ENCODE measurements at regions not wholly inside any gene's neighbourhood (a gene's known extent, or its start where the extent isn't known, plus 50 kb on each side); places are given as distances from the start of the nearest gene placed in this dataset.
"Not testable (repeated sequence)": the region's sequence is repeated elsewhere in the genome, so short reads cannot be mapped to it uniquely, and the experiment has no call there.

DNA sequence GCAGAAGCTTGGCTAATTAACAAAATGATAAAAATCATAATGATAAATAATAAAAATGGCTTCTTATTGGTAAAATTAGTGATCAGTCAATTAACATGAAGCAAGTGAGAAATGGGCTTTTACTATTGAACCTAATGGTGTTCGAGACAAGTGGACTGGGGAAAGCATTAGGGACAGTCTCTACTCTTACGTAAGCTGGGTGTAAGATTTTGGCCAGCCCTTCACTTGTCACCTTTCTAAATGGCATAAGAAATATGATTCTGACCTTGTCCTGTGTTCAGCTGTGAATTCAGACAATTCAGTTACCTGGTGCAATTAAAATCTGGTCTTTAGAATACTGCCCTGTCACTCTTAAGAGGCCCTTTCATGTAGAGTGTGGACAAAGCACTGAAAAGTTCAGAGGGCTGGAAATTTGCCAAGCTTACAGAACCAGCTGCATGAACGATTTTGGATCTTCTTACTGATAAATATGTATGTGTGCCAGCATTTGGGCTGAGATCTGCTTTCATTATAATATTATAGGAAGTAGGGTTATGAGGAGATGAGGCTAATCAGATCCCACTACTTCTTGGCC is 115.9 kb downstream of the QRSL1 start:
- no peak overlapping the region for H3K4me3 ChIP-seq (replicated peaks in 1 of 3)
- DNase-seq = peak; percentile 51 to 56
- H3K27ac ChIP-seq = peak overlapping the region; percentile 83 to 97 (median 89)
- 57 to 59% methylated on average over 3 of the region's 3 CpGs for WGBS, 2 donors
- H3K27me3 ChIP-seq = no peaks in the 10 kb centered on the region
- no peaks in the 10 kb centered on the region for H3K9me3 ChIP-seq
- TF ChIP-seq, protein P1, sequence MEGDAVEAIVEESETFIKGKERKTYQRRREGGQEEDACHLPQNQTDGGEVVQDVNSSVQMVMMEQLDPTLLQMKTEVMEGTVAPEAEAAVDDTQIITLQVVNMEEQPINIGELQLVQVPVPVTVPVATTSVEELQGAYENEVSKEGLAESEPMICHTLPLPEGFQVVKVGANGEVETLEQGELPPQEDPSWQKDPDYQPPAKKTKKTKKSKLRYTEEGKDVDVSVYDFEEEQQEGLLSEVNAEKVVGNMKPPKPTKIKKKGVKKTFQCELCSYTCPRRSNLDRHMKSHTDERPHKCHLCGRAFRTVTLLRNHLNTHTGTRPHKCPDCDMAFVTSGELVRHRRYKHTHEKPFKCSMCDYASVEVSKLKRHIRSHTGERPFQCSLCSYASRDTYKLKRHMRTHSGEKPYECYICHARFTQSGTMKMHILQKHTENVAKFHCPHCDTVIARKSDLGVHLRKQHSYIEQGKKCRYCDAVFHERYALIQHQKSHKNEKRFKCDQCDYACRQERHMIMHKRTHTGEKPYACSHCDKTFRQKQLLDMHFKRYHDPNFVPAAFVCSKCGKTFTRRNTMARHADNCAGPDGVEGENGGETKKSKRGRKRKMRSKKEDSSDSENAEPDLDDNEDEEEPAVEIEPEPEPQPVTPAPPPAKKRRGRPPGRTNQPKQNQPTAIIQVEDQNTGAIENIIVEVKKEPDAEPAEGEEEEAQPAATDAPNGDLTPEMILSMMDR (IDR thresholded peaks at IDR 0.05) = no peak
- TF ChIP-seq POLR2A (IDR thresholded peaks at IDR 0.05) = no peak
- intact Hi-C loops (cut with DNase I) = no loop called here
- peaks cover 46 to 57% of the 10 kb centered on the region in 2 donors for H3K4me1 ChIP-seq
- no peaks in the 10 kb centered on the region for H3K36me3 ChIP-seq

- TF ChIP-seq, protein P1 (IDR thresholded peaks at IDR 0.05) = no peak
- no peak for TF ChIP-seq POLR2A (IDR thresholded peaks at IDR 0.05)
- 78 to 84% methylated on average over 2 of the region's 2 CpGs for WGBS, 2 donors
- Histone ChIP-seq H3K4me3 (replicated peaks in 1 of 3) (no peak overlapping the region), H3K27ac (peak overlapping the region; percentile 83 to 97 (median 89)), H3K27me3 (no peaks in the 10 kb centered on the region), H3K4me1 (peaks cover 50 to 62% of the 10 kb centered on the region in 2 donors), H3K9me3 (no peaks in the 10 kb centered on the region), H3K36me3 (no peaks in the 10 kb centered on the region)
- no peak for DNase-seq
- intact Hi-C loops (cut with DNase I) = no loop called here
These were observed 115.4 kb downstream of the QRSL1 start for GRCh38 chr6:106744781-106745180.

- DNase-seq; intact Hi-C loops (cut with DNase I); H3K27me3 ChIP-seq; H3K36me3 ChIP-seq; H3K9me3 ChIP-seq; H3K4me3 ChIP-seq (replicated peaks in 1 of 3): not testable (repeated sequence)
- peak overlapping the region; percentile 83 to 97 (median 89) for H3K27ac ChIP-seq
- H3K4me1 ChIP-seq = peaks cover 54 to 66% of the 10 kb centered on the region in 2 donors
- TF ChIP-seq POLR2A (IDR thresholded peaks at IDR 0.05) = peak in 1 of 2 donors; percentile 11
- 24 to 30% methylated on average over 2 of the region's 2 CpGs for WGBS, 2 donors
These were observed 114.7 kb downstream of the QRSL1 start for GRCh38 chr6:106744029-106744428.

DNA sequence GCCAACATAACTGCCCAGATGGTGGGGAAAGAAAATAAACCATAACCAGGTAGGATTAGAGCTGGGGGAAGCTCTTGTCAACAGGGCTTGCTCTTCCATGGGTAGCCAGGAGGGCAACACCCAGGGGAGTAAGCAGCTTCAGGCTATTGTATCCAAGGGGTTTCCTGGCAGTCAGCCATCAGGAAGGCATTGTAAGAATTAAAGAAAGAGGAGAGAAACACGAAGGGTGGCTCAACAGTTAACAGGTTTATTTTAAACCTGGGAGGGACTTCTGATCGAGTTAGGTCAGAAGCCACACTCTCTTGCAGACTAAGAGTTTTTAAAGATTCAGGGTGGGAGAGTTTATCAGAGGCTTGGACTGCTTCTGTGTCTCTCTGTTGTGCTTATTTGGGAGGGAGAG is 114.2 kb downstream of the QRSL1 start:
- H3K9me3 ChIP-seq = no peaks in the 10 kb centered on the region
- TF ChIP-seq POLR2A (IDR thresholded peaks at IDR 0.05) = no peak
- TF ChIP-seq, protein P1 (IDR thresholded peaks at IDR 0.05) = no peak
- no peaks in the 10 kb centered on the region for H3K27me3 ChIP-seq
- peaks cover 58 to 71% of the 10 kb centered on the region in 2 donors for H3K4me1 ChIP-seq
- no peak overlapping the region for H3K4me3 ChIP-seq (replicated peaks in 1 of 3)
- H3K27ac ChIP-seq = peak overlapping the region; percentile 83 to 97 (median 89)
- peak in 1 of 2 donors; percentile 32 for DNase-seq
- H3K36me3 ChIP-seq = no peaks in the 10 kb centered on the region
- intact Hi-C loops (cut with DNase I) = no loop called here
- 31 to 38% methylated on average over 2 of the region's 2 CpGs for WGBS, 2 donors

GRCh38 chr6:106740287-106740686 is 110.9 kb downstream of the QRSL1 start:
- Histone ChIP-seq H3K36me3 (no peaks in the 10 kb centered on the region), H3K4me3 (replicated peaks in 1 of 3) (no peak overlapping the region), H3K4me1 (peaks cover 58 to 74% of the 10 kb centered on the region in 2 donors), H3K27ac (peak overlapping the region; percentile 91 to 97 (median 95)), H3K27me3 (no peaks in the 10 kb centered on the region), H3K9me3 (no peaks in the 10 kb centered on the region)
- WGBS, 2 donors = 56 to 58% methylated on average over 3 of the region's 3 CpGs
- TF ChIP-seq, protein P1 (IDR thresholded peaks at IDR 0.05) = no peak
- TF ChIP-seq POLR2A (IDR thresholded peaks at IDR 0.05) = peak in 1 of 2 donors; percentile 40
- intact Hi-C loops (cut with DNase I) = no loop called here
- peak; percentile 53 to 55 for DNase-seq

Measured in thyroid gland (tissue), 4 donors.